ENCODE measurements at regions not wholly inside any gene's neighbourhood (a gene's known extent, or its start where the extent isn't known, plus 50 kb on each side); places are given as distances from the start of the nearest gene placed in this dataset.

- TF ChIP-seq BCLAF1 (IDR thresholded peaks at IDR 0.05) = no peak
- TF ChIP-seq E2F4 (IDR thresholded peaks at IDR 0.05; ENCODE audit: low read depth, low read length) = no peak
- TF ChIP-seq CHD2 (IDR thresholded peaks at IDR 0.05; ENCODE audit: borderline replicate concordance, low read depth, low read length) = no peak
- no peak for TF ChIP-seq SPI1 (IDR thresholded peaks at IDR 0.05; ENCODE audit: borderline replicate concordance, insufficient read depth, low read depth, low read length)
- no peak for TF ChIP-seq CBX5 (IDR thresholded peaks at IDR 0.05; ENCODE audit: low read depth)
- TF ChIP-seq HSF1 (IDR thresholded peaks at IDR 0.05; ENCODE audit: low read depth, low read length) = no peak
Observed at GRCh38 chr11:38498721-38499120, 1900.7 kb upstream of the RAG2 start.

All from GM12878 (cell line).